GM18519 (cell line): ENCODE measurements at regions not wholly inside any gene's neighbourhood (a gene's known extent, or its start where the extent isn't known, plus 50 kb on each side); places are given as distances from the start of the nearest gene placed in this dataset.

Experiments used
- ATAC-seq: cut with Tn5 transposase; IDR thresholded peaks from one replicate; pipeline ENCODE4 v1.9.1; 2021; ENCODE audit warnings: mild to moderate bottlenecking, moderate library complexity; ENCODE audit not compliant: unreplicated experiment, low FRiP score

DNA sequence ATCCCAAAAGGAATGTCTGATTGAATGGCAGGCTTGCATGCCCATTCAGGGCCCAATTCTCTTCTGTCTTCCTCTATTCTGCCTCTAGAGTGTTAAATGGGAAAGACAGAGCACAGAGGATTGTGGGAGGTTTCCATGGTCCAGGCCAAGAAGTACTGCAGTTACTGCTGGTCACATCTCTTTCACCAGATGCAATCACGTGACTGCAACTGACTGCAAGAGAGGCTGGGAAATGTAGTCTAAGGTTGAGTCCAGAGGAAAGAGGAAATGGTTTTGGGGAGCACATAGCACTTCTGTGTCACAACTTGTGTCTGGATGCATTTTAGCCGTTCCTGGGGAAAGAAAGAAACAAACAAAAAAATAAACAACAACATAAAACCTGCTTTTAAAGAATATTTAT is 336.4 kb upstream of the BTBD3 start:
- no peak for ATAC-seq

DNA sequence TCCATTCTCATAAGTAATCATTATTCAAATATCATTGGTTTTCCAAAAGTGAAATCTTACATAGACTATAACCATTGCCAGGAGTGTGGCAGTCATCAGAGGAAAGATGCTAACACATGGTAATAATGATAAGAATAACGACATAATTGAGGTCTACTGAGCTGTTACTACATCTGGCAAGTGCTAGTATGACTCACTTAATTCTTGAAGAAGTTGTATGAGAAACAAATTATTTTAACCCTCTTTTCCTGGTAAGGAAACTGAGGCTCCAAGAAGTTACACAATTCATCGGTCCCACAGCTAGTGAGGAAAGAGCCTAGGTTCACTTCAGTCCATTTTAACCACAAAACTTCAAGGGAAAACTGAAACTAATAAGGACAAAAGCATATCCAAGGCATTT is 335.6 kb upstream of the BTBD3 start:
- ATAC-seq, result no peak

DNA sequence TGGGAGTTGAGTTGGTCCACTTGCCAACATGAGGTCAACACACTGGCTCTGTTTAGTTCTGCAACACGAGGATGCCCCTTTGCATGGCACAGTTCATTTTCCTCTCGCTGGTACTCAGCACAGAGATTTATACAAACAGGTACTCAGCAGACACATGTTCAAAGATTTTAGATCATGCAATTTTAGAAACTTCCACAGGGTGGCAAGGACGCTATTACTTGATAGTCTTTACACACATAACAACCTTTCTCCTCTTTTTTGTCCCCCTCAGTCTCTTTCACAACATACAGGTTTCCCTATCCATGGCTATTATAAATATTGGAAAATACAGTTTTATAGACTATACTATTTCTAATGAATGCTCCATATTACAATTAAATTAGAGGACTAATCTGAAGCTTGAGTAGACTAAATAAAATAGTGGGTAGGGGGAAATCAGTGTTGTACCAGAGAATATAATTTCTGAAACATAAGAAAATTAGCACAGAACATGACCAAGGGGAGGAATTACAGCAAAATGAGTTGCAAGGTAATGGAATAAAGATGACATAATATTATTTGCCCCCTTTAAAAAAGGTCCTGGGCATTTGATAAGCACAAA is 331.8 kb upstream of the BTBD3 start:
- ATAC-seq, result no peak

DNA sequence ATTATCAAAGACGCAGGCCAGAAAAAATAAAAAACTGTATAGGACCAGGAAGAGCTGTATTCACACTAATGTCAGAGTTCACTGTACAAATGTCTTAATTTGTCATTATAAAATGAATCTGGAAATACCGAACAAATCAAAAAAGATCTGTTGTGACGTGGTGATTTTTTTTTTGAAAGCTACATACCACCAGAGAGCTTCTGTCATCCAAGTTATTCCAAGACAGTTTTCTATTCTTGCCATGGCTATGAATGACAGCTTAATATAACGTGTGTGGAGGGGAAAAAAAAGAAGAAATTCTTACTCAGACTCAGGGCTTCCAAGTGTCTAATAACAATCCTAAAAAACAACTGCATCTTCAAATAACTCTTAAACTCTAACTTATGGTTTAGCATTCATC is 328.8 kb upstream of the BTBD3 start:
- no peak for ATAC-seq

DNA sequence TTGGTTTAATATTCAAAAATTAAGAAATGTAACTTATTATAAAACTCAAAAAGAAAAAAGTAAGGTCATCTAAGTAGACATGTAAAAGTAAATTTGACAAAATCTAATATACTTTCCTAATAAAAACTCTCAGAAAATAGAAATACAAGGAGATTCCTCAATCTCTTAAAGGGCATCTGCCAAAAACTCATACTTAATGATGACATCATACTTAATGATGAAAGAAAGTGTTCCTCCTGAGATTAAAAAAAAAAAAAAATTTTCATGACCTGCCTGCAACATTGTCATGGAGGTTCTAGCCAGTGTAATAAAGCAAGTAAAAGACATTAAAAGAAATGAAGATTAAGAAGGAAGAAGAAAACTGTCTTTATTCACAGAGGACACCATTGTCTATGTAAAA is 325.7 kb upstream of the BTBD3 start:
- no peak for ATAC-seq

DNA sequence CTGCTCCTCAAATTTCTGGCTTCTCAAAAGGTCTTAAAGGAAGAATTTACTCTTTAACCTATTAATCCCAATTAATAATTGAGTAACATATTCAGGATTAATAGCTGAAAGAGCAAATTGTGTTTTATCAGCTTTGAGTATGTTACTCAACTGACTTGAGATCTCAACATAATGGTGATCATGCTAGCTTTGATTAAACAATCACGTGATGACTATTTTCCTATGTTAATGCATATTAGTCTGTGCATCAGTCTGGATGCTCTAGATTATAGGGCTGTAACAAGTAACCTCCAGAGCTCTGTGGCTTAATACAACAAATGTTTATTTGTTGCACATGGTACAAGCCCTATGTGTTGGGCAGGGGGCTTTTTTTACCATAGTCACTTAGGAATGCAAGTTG is 313.4 kb upstream of the BTBD3 start:
- no peak for ATAC-seq

DNA sequence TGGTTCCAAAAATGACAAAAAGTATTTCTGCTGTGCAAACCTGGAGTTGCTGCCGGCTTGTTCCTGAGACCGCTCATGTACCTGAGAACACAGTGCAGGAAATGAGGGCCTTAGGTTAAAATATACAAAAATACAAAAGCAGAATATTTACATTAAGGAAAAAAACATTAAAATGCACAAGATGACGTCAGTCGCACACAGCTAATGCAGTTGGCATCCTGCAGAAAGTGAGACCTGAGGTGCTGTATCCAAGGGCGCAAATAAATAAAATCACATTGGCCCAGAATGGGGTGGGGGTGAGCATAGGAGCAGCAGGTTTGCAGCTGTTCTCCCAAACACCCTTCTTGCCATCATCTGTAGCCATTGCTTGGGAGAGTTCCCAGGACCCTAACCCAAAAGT is 310.6 kb upstream of the BTBD3 start:
- no peak for ATAC-seq

DNA sequence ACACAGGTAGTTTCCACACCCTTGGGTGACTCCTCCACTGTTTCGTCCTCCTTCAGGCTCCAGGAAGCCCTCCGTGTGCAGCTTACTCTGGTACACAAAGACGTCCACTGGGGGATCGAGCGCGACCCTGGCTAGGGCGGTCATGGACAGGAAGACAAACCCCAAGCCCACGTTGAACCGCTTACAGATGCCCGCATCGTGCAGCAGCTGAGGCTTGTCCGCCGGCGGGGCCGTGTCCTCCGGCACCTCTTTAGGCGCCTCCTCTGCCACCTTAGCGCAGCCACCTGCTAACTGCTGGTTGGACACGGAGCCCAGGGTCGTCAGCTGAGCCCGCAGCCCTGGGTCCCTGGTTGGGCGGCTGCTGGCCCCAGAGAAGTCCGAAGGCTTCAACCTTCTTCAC is 309.0 kb upstream of the BTBD3 start:
- no peak for ATAC-seq

DNA sequence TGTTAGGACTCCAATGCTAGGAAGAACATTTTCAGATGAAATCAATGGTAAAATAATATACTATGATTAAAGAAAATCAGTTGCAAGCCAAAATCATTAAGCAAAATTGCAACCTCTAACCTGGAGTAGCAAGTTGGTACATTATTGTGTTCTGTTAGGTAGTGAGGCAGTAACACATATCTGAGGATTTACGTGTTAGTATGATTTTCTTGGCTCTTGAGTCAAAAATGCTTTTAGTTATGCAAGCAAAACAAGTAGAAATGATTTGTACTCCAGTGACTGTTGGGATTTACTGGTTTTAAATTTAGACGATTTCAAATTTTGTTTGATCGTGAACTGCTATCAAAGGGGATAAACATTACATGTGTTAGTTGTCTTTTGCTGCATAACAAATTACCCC is 293.0 kb upstream of the BTBD3 start:
- ATAC-seq, result no peak

DNA sequence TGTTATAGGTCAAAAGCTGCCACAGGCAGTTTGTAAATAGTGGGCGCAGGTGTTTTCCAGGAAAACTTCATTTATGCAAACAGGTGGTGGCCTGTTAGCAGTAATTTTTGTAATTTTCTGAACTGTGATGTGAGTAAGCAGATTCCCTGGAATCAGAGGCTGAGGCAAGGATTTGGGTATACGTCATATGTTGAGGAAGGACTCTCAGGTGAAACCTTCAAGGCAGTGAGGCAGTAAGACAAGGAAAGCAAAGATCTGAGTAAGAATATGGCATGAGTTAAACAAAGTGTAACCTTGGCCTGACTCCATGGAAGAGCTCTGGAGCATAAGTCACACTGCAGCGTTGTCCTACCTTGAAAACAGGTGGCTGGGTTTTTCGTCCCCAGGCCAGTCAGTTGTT is 291.1 kb upstream of the BTBD3 start:
- ATAC-seq, result no peak

DNA sequence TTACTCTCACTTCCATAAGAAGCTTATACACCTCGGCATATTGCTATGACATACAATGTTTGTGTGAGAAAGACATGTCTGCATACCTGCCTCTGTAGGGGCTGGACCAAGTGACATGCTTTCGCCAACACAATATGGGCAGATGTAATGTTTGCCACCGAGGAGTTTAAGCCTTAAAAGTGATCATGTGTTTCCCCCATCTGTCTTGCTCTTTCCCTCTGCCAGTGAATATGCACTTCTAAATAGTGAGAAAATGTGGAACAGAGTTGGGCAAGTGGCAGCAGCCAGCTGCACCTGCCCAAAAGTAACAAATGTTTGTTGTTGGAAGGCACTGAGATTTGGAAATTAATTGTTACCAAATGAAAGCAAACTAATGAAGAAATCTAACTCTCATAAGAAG is 274.8 kb upstream of the BTBD3 start:
- no peak for ATAC-seq

DNA sequence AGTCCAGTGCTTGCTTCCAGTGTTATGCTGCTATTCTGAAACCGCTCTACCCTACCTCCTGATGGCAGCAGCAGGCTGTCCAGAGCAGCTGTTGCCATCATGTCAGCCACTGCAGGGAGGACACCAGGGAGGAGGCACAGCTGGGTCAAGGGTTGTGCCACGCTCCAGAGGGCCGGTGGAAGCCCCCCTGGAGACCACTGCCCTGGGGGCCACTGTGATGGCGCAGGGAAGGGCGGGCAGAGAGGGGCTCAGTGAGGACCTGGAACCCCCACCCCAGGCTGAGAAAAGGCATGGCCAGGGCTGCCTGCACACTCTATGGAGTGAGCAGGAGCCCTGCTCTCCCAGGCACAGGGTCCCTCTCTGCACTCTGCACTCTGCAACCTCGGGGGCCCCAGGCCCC is 271.3 kb upstream of the BTBD3 start:
- ATAC-seq, result no peak

DNA sequence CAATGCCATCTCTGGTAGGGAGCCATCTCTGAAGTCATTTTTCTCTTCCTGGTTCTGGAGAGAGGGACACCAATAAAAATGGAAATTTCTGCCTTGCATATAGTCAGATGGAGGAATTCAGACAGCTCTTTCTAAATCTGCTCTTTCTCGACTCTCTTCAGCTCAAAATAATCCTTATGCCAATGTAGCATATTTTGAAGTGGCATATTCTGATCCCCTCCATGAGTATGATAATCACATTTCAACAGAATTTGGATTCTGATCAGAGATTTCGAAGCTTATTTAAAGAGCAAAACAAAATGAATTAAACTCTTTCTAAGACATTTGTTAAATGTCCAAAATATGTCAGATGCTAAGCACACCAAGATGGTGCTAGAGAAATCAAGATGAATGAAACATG is 267.1 kb upstream of the BTBD3 start:
- ATAC-seq, result no peak

DNA sequence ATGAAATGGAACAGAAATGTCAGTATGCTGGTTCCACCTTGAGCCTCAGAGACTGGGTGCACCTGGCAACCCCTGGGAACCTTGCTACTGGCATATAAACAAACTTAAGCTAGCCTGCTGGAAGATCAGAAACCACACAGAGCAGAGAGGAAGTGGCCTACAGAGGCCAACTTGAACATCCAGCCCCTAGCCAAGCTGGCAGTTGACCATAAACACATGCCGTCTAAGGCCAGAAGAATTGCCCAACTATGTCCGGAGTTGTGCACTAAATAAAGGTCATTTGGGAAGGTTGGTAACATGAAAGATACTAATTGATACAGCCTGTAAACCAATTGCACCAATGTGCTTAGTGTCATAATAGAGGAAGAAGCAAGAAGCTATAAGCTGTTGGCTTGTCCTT is 266.6 kb upstream of the BTBD3 start:
- no peak for ATAC-seq

DNA sequence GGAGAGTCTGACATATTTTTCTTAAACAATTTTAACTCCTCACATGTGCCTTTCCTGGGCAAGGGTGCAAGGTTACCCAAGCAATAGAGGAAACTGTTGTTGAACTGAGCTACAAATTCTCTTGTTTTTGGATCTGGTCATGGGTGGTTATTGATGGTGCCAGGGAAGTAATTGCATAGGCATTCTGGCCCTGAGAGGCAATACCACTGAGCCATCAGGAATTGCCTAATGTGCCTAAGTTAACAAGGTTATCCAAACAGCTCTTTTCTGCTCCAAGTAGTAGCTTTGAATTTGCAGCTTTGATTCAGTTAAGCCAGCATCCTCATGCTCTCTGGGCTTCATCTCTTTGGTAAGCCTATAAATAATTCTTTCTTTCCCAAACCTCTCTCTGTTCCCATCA is 266.0 kb upstream of the BTBD3 start:
- ATAC-seq, result no peak

DNA sequence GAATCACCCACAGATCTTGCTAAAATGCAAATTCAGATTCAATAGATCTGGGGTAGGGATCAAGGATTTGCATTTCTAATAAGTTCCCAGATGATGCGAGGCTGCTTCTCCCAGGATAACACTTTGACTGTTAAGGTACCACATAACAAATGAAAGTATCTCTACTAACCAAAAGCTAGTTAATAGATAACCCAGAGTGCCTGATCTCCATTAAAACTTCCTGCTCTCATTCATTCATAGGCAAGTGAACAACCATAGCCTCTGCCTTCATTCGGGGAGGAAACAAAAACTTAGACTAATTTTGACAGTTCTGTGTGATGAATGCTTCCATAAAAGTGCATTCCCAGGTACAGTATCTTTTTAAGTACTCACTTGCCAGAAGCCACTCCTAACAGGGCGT is 265.6 kb upstream of the BTBD3 start:
- no peak for ATAC-seq

DNA sequence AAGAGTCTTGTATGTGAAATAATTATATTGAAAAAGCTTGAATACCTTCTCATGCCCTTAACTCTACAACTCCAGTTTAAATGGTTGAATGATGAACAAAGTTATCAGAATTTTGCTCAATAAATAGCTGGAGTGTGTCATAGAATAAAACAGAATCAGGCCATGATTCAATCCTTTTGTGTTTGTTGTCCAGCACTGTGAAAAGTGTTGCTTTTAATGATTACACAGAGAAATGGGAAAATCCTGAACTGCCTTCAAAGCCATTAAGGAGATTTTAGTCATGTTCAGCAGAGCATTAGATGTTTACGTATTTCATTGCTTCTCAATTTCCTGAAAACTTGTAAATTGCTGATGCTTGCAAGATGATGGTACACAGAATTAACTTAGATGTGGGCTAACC is 262.9 kb upstream of the BTBD3 start:
- ATAC-seq, result no peak

DNA sequence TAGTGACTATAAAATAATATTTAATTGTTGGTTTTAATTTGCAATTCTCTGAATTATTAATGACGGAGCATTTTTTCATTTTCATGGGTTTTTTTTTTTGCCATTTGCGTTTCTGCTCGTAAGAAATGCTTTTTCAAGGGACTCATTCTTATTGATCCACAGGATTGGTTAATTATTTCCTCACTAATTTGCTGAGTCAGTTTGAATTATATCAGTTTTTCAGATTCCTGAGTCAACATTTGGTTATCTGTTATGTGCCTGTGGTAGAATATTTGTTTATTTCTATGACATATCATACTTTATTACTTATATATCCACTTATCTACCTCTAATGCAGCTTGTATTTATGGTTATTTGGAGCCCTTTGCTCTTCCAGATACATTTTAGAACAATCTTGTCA is 257.0 kb upstream of the BTBD3 start:
- no peak for ATAC-seq

DNA sequence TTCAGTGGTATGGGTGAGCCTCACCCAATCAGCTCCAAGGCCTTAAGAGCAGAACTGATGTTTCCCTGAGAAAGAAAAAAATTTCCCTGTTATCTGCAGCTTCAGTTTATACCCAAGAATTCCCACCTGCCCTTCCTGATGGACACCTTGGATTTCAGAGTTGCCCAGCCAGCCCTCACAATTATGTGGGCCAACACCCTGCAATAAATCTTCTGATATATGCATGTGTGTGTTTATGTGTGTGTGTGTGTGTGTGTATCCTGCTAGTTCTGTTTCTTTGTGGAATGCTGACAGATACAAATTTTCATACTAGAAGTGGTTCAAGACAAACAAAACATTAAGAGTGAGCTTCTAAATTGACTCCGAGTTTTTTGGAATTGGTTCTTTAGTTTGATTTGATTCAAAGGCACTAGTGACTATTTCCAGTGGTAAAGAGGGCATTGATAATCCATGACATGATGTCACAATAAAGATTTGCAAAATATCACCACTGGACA is 246.6 kb upstream of the BTBD3 start:
- ATAC-seq, result no peak

DNA sequence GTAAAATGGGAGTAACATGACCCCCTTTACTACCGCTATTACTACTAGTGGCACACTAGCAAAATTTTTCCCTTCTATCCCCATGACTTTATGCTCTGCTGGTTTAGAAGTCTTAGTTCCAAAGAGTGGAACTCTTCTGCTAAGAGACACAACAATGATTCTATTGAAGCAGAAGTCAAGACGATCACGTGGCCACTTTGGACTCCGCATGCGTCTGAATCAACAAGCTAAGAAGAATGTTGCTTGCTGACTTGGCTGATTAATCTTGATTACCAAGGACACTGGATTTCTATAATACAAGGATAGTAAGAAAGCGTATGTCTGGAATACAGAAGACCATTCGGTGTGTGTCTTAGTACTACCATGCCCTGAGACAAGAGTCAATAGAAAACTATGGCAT is 244.7 kb upstream of the BTBD3 start:
- no peak for ATAC-seq

DNA sequence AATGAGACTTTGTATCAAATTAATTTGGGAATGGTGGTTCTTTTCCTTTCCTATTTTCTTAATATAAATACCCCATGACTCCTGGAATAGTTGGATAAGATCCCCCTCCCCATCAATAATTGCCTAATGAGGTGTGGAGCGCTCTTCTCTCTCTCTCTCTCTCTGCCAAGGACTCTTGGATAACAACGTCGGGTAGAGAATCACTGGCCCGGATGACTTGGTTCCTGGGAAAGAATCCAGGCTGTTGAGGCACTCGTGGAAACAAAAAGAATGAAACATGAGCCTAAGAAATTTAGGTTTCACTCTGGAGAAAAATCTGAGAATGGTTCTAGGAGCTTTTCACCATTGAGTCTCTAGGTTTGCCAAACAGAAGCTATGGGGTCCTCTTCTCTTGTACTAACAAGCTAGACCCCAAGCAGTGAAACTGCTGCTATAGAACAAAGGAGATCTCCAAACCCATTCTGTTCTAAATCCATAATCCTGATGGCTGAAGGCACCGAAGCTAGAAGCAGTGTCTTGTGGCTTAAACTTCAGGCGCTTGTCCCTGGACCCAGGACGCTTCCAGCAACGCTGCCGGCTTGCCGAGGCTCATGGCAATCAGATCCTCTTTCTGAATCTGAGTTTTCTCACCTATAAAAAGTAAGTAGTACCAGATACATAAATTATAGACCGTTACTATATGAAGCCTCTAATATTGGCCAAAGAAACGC is 241.6 kb upstream of the BTBD3 start:
- ATAC-seq, result no peak

DNA sequence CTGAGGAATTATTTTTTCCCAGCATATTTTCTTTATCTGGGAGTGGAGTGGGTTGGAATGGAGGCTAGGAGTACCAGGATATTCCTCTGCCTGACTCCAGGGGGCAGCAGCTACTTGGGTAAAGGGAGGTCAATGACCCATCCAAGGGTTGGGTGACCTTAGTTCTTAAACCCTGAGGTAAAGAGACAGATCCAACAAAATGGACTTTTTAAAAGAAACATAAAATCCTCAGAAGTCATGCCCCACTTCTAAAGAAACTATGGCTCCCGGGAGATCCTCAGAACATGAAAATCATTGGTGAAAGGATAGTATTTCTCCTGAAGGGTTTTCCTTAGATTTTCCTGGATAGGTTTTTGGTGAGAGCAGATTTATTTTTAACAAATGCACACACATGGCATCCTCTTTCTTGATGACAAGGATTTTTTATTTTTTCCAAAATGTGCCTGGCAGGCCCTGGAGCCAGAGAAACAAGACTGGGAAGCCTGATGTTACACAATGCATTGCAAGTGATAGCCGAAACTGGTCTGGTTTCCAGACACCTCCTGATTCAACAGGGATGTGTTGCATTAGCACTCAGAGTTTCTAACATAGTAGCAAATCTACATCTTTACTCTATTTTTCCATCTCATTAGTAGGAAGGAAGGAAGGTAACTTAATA is 240.9 kb upstream of the BTBD3 start:
- ATAC-seq, result no peak
